SK-N-SH (cell line): ENCODE measurements at regions not wholly inside any gene's neighbourhood (a gene's known extent, or its start where the extent isn't known, plus 50 kb on each side); places are given as distances from the start of the nearest gene placed in this dataset.
"Not testable (repeated sequence)": the region's sequence is repeated elsewhere in the genome, so short reads cannot be mapped to it uniquely, and the experiment has no call there.

ENCODE experiments used
- CTCF ChIA-PET: fragments of 300-600, 350-600 bp; formaldehyde crosslinking; extraction: SDS; loops from one replicate; lab custom pipeline; 2021; lab: Yijun Ruan, JAX
- POLR2A ChIA-PET: fragments of 350-600 bp; sonication (Branson Sonifier 250); formaldehyde crosslinking; extraction: SDS; loops from one replicate; lab custom pipeline; 2020; ENCODE audit warnings: antibody characterized with exemption, inconsistent platforms; lab: Yijun Ruan, JAX
- DNase-seq: peaks from one replicate; pipeline ENCODE4 v3.0.0; 2012
- H2AFZ ChIP-seq: fragments of 200-600 bp; sonication (generic); 2 replicates; pipeline ENCODE4 v1.8.1; 2016; ENCODE audit warnings: antibody characterized with exemption, mild to moderate bottlenecking, low read depth
- H3F3A ChIP-seq: fragments of 200-600 bp; sonication (generic); replicated peaks from 2 replicates; pipeline ENCODE3; 2016; ENCODE audit warnings: antibody characterized with exemption, mild to moderate bottlenecking; ENCODE audit not compliant: insufficient read depth
- H3K27ac ChIP-seq, 2 experiments: fragments of 200-500 bp in 1 of 2; fragments of 200-600 bp in 1 of 2; sonication (Bioruptor generic) in 1 of 2; sonication (generic), shearing (Covaris generic) in 1 of 2; 2 replicates each; pipeline versions ENCODE4 v1.5.1 to v1.6.1; 2014 to 2016; ENCODE audit warnings: low read depth in 2 of 2, inconsistent platforms in 1 of 2, low read length in 1 of 2, mild to moderate bottlenecking in 1 of 2, mixed read lengths in 1 of 2
- H3K27me3 ChIP-seq: fragments of 200-600 bp; sonication (generic), shearing (Covaris generic); 2 replicates; pipeline ENCODE4 v1.6.1; 2016; ENCODE audit warnings: mixed run types; ENCODE audit not compliant: insufficient read depth
- H3K36me3 ChIP-seq, 2 experiments: fragments of 200-500 bp in 1 of 2; fragments of 200-600 bp in 1 of 2; sonication (Bioruptor generic) in 1 of 2; sonication (generic) in 1 of 2; replicated peaks in 1 of 2; 2 replicates each; pipeline versions ENCODE3 to v1.5.1; 2014 to 2016; ENCODE audit warnings: low read length in 1 of 2, mild to moderate bottlenecking in 1 of 2; ENCODE audit not compliant: insufficient read depth in 2 of 2, control insufficient read depth in 1 of 2
- H3K4me1 ChIP-seq, 2 experiments: fragments of 200-500 bp in 1 of 2; fragments of 200-600 bp in 1 of 2; sonication (Bioruptor generic) in 1 of 2; sonication (generic), shearing (Covaris generic) in 1 of 2; 2 replicates each; pipeline versions ENCODE4 v1.5.1 to v1.6.1; 2014 to 2016; ENCODE audit warnings: low read depth in 1 of 2, low read length in 1 of 2, mixed run types in 1 of 2; ENCODE audit not compliant: insufficient read depth in 2 of 2, control insufficient read depth in 1 of 2
- H3K4me2 ChIP-seq: fragments of 200-600 bp; sonication (generic), shearing (Covaris generic); 2 replicates; pipeline ENCODE4 v1.6.1; 2017; ENCODE audit warnings: mixed run types
- H3K4me3 ChIP-seq, 2 experiments: fragments of 200-500 bp in 1 of 2; fragments of 200-600 bp in 1 of 2; sonication (Bioruptor generic) in 1 of 2; sonication (generic), shearing (Covaris generic) in 1 of 2; 2 replicates each; pipeline versions ENCODE4 v1.5.1 to v1.8.1; 2014 to 2016; ENCODE audit warnings: low read depth in 2 of 2, inconsistent platforms in 1 of 2, low read length in 1 of 2, mild to moderate bottlenecking in 1 of 2, mixed read lengths in 1 of 2, moderate library complexity in 1 of 2
- H3K79me2 ChIP-seq: fragments of 200-600 bp; sonication (generic); 2 replicates; pipeline ENCODE4 v1.8.1; 2017; ENCODE audit warnings: mild to moderate bottlenecking; ENCODE audit not compliant: insufficient read depth
- H3K9ac ChIP-seq: fragments of 200-600 bp; sonication (generic); 2 replicates; pipeline ENCODE4 v1.6.1; 2017; ENCODE audit warnings: mixed run types
- H3K9me2 ChIP-seq: fragments of 200-600 bp; sonication (generic); 2 replicates; pipeline ENCODE4 v1.6.1; 2017; ENCODE audit warnings: mixed run types
- H3K9me3 ChIP-seq: fragments of 200-600 bp; sonication (generic); 2 replicates; pipeline ENCODE4 v1.6.1; 2017; ENCODE audit warnings: mixed run types, mild to moderate bottlenecking, moderate library complexity
- H4K20me1 ChIP-seq: fragments of 200-600 bp; sonication (generic); 2 replicates; pipeline ENCODE4 v1.6.1; 2017; ENCODE audit warnings: mild to moderate bottlenecking, mixed run types; ENCODE audit not compliant: insufficient read depth
- EZH2phosphoT487 ChIP-seq: fragments of 200-600 bp; sonication (generic); IDR thresholded peaks from 2 replicates; pipeline ENCODE4 v1.6.1; 2017; ENCODE audit warnings: low read depth, mixed run types, mild to moderate bottlenecking, antibody characterized with exemption, moderate library complexity, borderline replicate concordance
- NRF1 ChIP-seq: IDR thresholded peaks from 2 replicates; pipeline ENCODE4 v1.6.1; 2012; ENCODE audit warnings: low read depth, mild to moderate bottlenecking, low read length
- WGBS: methylation state at CpG from one replicate; pipeline ENCODE4 v1.1.6; 2017; ENCODE audit warnings: low lambda C conversion rate; 5-methylcytosine and 5-hydroxymethylcytosine counted together

DNA sequence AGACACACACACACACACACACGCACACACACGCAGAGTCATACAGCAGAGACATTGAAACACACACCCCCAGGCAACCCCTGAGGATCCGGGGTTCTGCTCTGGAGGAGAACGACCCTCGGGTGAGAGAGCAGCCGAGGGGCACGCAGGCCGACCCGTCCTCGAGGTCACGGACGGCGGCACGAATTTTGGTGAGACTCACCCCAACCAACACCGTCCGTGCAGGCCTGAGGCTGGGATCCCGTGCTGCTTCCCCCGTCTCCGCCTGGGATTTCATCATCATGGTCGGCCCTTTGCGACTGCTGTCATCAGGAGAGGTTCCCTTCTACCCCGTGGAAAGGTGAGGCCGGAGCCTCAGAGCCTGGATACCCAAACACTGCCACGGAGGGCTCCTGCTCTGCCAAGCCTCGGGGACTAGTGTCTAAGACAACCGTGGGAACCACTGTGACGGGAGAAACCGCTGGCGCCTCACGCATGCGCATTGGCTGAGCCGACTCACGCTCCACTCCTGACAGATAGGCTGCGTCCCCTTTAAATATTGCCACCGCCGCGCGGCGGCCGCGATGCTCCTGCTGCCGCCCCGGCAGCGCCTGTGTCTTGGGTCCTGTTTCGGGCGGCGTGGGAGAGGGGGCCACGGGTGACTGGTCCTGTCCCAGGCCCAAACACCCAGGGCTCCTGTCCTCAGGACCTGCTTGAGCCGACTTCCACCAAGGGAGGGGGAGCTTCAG, 699.1 kb upstream of the TPTE start:
- H3K4me1 ChIP-seq, H4K20me1 ChIP-seq, H3K9me3 ChIP-seq, CTCF ChIA-PET, H3K4me3 ChIP-seq, H3K9ac ChIP-seq, POLR2A ChIA-PET, H2AFZ ChIP-seq, H3K79me2 ChIP-seq, H3K9me2 ChIP-seq, H3K27ac ChIP-seq, H3F3A ChIP-seq, H3K4me2 ChIP-seq, H3K36me3 ChIP-seq, DNase-seq: not testable (repeated sequence)
- H3K27me3 ChIP-seq: peaks cover 26% of the 10 kb centered on the region
- 28% methylated on average over 24 of the region's 49 CpGs for WGBS

DNA sequence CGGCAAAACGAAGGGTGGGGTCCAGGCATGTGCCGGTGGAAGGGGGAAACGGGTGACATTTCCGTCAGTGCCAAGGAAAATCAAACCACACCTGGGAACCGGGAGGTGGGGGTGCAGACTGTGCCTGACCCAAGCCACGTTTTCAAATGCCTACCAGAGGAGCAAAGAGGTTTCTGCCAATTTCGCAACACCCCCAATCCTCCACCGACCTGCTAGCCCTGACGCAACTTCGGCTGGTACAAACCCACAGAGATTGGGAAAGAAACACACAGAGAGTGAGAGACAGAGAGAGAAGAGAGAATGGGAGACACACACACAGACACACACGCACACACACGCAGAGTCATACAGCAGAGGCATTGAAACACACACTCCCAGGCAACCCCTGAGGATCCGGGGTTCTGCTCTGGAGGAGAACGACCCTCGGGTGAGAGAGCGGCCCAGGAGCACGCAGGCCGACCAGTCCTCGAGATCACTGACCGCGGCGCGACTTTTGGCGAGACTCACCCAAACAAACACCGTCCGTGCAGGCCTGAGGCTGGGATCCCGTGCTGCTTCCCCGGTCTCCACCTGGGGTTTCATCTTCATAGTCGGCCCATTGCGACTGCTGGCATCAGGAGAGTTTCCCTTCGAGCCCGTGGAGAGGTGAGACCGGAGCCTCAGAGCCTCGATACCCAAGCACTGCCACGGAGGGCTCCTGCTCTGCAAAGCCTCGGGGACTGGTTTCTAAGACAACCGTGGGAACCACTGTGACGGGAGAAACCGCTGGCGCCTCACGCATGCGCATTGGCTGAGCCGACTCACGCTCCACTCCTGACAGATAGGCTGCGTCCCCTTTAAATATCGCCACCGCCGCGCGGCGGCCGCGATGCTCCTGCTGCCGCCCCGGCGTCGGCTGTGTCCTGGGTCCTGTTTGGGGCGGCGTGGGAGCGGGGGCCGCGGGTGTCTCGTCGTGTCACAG, 697.9 kb upstream of the TPTE start:
- Histone ChIP-seq H3K4me3 (0 out of 4 replicates have a peak overlapping the region, but pooled peaks of 1 of the 2 experiments have one; percentile 26), H3K27me3 (peaks cover 26% of the 10 kb centered on the region)
- H3K27ac ChIP-seq, H4K20me1 ChIP-seq, H3K79me2 ChIP-seq, H3F3A ChIP-seq, DNase-seq, CTCF ChIA-PET, H3K4me1 ChIP-seq, POLR2A ChIA-PET, H3K9ac ChIP-seq, H3K4me2 ChIP-seq, H2AFZ ChIP-seq, H3K36me3 ChIP-seq, H3K9me2 ChIP-seq, H3K9me3 ChIP-seq: not testable (repeated sequence)
- TF ChIP-seq EZH2phosphoT487: peak; percentile 99
- WGBS: 24% methylated on average over 54 of the region's 65 CpGs

DNA sequence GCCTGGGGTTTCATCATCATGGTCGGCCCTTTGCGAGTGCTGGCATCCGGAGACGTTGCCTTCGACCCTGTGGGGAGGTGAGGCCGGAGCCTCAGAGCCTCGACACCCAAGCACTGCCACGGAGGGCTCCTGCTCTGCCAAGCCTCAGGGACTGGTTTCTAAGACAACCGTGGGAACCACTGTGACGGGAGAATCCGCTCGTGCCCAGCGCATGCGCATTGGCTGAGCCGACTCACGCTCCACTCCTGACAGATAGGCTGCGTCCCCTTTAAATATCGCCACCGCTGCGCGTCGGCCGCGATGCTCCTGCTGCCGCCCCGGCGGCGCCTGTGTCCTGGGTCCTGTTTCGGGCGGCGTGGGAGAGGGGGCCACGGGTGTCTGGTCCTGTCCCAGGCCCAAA, 690.6 kb upstream of the TPTE start:
- H3K4me2 ChIP-seq: peak overlapping the region; percentile 62; the same call in 1 of the 2 replicates
- H3K4me3 ChIP-seq, H3K4me1 ChIP-seq, H3F3A ChIP-seq, DNase-seq, CTCF ChIA-PET, H3K9ac ChIP-seq, H3K79me2 ChIP-seq, H3K9me2 ChIP-seq, H4K20me1 ChIP-seq, H2AFZ ChIP-seq, H3K36me3 ChIP-seq, H3K9me3 ChIP-seq, POLR2A ChIA-PET, H3K27ac ChIP-seq, H3K27me3 ChIP-seq: not testable (repeated sequence)
- peak; percentile 54 for TF ChIP-seq NRF1
- no CpG with 5 or more reads among the region's 32 CpGs for WGBS

DNA sequence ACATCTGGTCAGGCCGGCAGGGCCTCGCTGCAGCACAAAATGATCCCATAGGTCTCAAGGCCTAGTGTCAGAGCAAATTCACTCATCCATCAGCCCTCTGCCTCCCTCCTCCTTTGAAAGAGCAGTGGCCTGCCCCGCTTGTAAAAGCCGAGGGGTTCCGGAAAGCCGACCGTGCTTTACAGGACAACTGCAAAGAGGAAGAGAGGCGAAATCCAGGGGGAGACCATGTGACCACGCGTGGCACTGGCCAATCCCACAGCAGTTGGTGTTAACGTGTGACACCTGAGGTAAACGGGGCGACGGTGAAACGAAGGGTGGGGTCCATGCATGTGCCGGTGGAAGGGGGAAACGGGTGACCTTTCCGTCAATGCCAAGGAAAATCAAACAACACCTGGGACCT, 688.6 kb upstream of the TPTE start:
- 16% methylated on average over 15 of the region's 18 CpGs for WGBS
- H3K27ac ChIP-seq, H3K36me3 ChIP-seq, H3K79me2 ChIP-seq, H4K20me1 ChIP-seq, H3K4me2 ChIP-seq, H3K9me2 ChIP-seq, POLR2A ChIA-PET, CTCF ChIA-PET, DNase-seq, H3F3A ChIP-seq, H3K9me3 ChIP-seq, H2AFZ ChIP-seq, H3K4me1 ChIP-seq, H3K9ac ChIP-seq, H3K27me3 ChIP-seq, H3K4me3 ChIP-seq: not testable (repeated sequence)
